ENCODE measurements at regions not wholly inside any gene's neighbourhood (a gene's known extent, or its start where the extent isn't known, plus 50 kb on each side); places are given as distances from the start of the nearest gene placed in this dataset.

DNA sequence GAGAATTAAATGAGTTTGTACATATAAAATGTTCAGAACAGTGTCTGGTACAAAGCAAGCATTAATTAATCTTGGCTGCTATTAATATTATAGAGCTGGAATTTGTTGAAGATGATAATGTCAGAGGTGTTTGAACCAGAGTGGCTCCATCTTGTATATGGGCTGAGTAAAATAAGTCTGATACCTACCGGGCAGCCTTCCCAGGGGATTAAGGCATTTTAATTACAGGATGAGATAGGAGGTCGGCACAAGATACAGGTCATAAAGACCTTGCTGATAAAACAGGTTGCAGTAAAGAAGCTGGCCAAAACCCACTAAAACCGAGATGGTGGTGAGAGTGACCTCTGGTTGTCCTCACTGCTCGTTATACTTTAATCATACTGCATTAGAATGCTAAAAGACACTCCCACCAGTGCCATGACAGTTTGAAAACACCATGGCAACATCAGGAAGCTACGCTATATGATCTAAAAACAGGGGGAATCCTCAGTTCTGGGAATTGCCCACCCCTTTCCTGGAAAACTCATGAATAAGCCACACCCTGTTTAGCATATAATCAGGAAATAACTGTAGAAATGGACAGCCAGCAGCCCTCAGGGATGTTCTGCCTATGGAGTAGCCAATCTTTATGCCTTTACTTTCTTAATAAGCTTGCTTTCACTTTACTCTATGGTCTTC is 90.2 kb downstream of the PLK2 start:
- TF ChIP-seq, protein P1, sequence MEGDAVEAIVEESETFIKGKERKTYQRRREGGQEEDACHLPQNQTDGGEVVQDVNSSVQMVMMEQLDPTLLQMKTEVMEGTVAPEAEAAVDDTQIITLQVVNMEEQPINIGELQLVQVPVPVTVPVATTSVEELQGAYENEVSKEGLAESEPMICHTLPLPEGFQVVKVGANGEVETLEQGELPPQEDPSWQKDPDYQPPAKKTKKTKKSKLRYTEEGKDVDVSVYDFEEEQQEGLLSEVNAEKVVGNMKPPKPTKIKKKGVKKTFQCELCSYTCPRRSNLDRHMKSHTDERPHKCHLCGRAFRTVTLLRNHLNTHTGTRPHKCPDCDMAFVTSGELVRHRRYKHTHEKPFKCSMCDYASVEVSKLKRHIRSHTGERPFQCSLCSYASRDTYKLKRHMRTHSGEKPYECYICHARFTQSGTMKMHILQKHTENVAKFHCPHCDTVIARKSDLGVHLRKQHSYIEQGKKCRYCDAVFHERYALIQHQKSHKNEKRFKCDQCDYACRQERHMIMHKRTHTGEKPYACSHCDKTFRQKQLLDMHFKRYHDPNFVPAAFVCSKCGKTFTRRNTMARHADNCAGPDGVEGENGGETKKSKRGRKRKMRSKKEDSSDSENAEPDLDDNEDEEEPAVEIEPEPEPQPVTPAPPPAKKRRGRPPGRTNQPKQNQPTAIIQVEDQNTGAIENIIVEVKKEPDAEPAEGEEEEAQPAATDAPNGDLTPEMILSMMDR (IDR thresholded peaks at IDR 0.05; ENCODE audit: insufficient read depth, low read length) = no peak
- no peak for TF ChIP-seq POLR2AphosphoS5 (IDR thresholded peaks at IDR 0.05; ENCODE audit: low read depth)
- no peak for TF ChIP-seq GABPA (IDR thresholded peaks at IDR 0.05; ENCODE audit: low read depth)
- TF ChIP-seq, protein P2, sequence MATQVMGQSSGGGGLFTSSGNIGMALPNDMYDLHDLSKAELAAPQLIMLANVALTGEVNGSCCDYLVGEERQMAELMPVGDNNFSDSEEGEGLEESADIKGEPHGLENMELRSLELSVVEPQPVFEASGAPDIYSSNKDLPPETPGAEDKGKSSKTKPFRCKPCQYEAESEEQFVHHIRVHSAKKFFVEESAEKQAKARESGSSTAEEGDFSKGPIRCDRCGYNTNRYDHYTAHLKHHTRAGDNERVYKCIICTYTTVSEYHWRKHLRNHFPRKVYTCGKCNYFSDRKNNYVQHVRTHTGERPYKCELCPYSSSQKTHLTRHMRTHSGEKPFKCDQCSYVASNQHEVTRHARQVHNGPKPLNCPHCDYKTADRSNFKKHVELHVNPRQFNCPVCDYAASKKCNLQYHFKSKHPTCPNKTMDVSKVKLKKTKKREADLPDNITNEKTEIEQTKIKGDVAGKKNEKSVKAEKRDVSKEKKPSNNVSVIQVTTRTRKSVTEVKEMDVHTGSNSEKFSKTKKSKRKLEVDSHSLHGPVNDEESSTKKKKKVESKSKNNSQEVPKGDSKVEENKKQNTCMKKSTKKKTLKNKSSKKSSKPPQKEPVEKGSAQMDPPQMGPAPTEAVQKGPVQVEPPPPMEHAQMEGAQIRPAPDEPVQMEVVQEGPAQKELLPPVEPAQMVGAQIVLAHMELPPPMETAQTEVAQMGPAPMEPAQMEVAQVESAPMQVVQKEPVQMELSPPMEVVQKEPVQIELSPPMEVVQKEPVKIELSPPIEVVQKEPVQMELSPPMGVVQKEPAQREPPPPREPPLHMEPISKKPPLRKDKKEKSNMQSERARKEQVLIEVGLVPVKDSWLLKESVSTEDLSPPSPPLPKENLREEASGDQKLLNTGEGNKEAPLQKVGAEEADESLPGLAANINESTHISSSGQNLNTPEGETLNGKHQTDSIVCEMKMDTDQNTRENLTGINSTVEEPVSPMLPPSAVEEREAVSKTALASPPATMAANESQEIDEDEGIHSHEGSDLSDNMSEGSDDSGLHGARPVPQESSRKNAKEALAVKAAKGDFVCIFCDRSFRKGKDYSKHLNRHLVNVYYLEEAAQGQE (IDR thresholded peaks at IDR 0.05; ENCODE audit: insufficient replicate concordance, low read depth) = no peak
- TF ChIP-seq SPI1 (IDR thresholded peaks at IDR 0.05; ENCODE audit: borderline replicate concordance, low read depth) = no peak
